IPS DF 6.9 (cell line): ENCODE measurements at regions not wholly inside any gene's neighbourhood (a gene's known extent, or its start where the extent isn't known, plus 50 kb on each side); places are given as distances from the start of the nearest gene placed in this dataset.

Experiments used
- DNase-seq: peaks from one replicate; pipeline ENCODE4 v3.0.0-alpha.2; 2013; ENCODE audit warnings: low read depth, low spot score
- H3K27ac ChIP-seq: one replicate; pipeline ENCODE4 v1.5.1; 2013; ENCODE audit warnings: low read length, control low read depth
- H3K27me3 ChIP-seq: 2 replicates; pipeline ENCODE4 v1.6.1; 2013; ENCODE audit warnings: mild to moderate bottlenecking, low read length; ENCODE audit not compliant: control insufficient read depth, insufficient read depth
- H3K36me3 ChIP-seq: 2 replicates; pipeline ENCODE4 v1.6.1; 2013; ENCODE audit warnings: low read length; ENCODE audit not compliant: control insufficient read depth, insufficient read depth
- H3K4me1 ChIP-seq: 2 replicates; pipeline ENCODE4 v1.6.1; 2013; ENCODE audit warnings: low read length; ENCODE audit not compliant: control insufficient read depth, insufficient read depth
- H3K4me3 ChIP-seq: 2 replicates; pipeline ENCODE4 v1.5.1; 2013; ENCODE audit warnings: mild to moderate bottlenecking, low read length
- H3K9me3 ChIP-seq: 2 replicates; pipeline ENCODE4 v1.6.1; 2013; ENCODE audit warnings: low read length, inconsistent platforms; ENCODE audit not compliant: control insufficient read depth, insufficient read depth
- WGBS: extraction: QIAGEN DNeasy Blood & Tissue Kit; methylation state at CpG from one replicate; pipeline ENCODE4 v1.1.7; 2013; ENCODE audit warnings: mixed read lengths, missing lambda C conversion rate; ENCODE audit not compliant: insufficient read length, insufficient coverage; 5-methylcytosine and 5-hydroxymethylcytosine counted together

GRCh38 chr1:228905701-228906101 lies 170.4 kb downstream of the RHOU start:
- no peak overlapping the region for H3K4me3 ChIP-seq
- DNase-seq, result no peak
- H3K36me3 ChIP-seq, result no peaks in the 10 kb centered on the region
- H3K27ac ChIP-seq, result no peak overlapping the region
- no peaks in the 10 kb centered on the region for H3K27me3 ChIP-seq
- WGBS, result no CpG with 5 or more reads among the region's 2 CpGs
- no peaks in the 10 kb centered on the region for H3K4me1 ChIP-seq
- H3K9me3 ChIP-seq, result no peaks in the 10 kb centered on the region

GRCh38 chr1:228906223-228906860 lies 171.1 kb downstream of the RHOU start:
- Histone ChIP-seq H3K27ac (no peak overlapping the region), H3K4me3 (no peak overlapping the region), H3K9me3 (no peaks in the 10 kb centered on the region), H3K27me3 (no peaks in the 10 kb centered on the region), H3K4me1 (peaks cover 1% of the 10 kb centered on the region; the same call in 1 of the 2 replicates), H3K36me3 (no peaks in the 10 kb centered on the region)
- no CpG with 5 or more reads among the region's 10 CpGs for WGBS
- DNase-seq, result no peak

GRCh38 chr1:228911225-228912210 lies 176.2 kb downstream of the RHOU start:
- no peak for DNase-seq
- Histone ChIP-seq H3K4me1 (peaks cover 1% of the 10 kb centered on the region; the same call in 1 of the 2 replicates), H3K27ac (no peak overlapping the region), H3K27me3 (no peaks in the 10 kb centered on the region), H3K4me3 (no peak overlapping the region), H3K36me3 (no peaks in the 10 kb centered on the region), H3K9me3 (no peaks in the 10 kb centered on the region)
- no CpG with 5 or more reads among the region's 14 CpGs for WGBS

- no peaks in the 10 kb centered on the region for H3K27me3 ChIP-seq
- DNase-seq, result no peak
- no peak overlapping the region for H3K4me3 ChIP-seq
- H3K9me3 ChIP-seq, result no peaks in the 10 kb centered on the region
- no peak overlapping the region for H3K27ac ChIP-seq
- peaks cover 1% of the 10 kb centered on the region; the same call in 1 of the 2 replicates for H3K4me1 ChIP-seq
- H3K36me3 ChIP-seq, result no peaks in the 10 kb centered on the region
- no CpG with 5 or more reads among the region's 8 CpGs for WGBS
These were observed 178.5 kb downstream of the RHOU start for GRCh38 chr1:228913626-228914414.

- peaks cover 1% of the 10 kb centered on the region; the same call in 1 of the 2 replicates for H3K4me1 ChIP-seq
- H3K27ac ChIP-seq, result no peak overlapping the region
- no peaks in the 10 kb centered on the region for H3K27me3 ChIP-seq
- H3K4me3 ChIP-seq, result no peak overlapping the region
- no peaks in the 10 kb centered on the region for H3K9me3 ChIP-seq
- no CpG with 5 or more reads among the region's 1 CpG for WGBS
- no peak for DNase-seq
- H3K36me3 ChIP-seq, result no peaks in the 10 kb centered on the region
These were observed 179.4 kb downstream of the RHOU start for GRCh38 chr1:228914700-228915099.

- no peaks in the 10 kb centered on the region for H3K9me3 ChIP-seq
- H3K4me3 ChIP-seq, result no peak overlapping the region
- no CpG with 5 or more reads among the region's 9 CpGs for WGBS
- no peaks in the 10 kb centered on the region for H3K4me1 ChIP-seq
- H3K27me3 ChIP-seq, result no peaks in the 10 kb centered on the region
- no peak for DNase-seq
- no peaks in the 10 kb centered on the region for H3K36me3 ChIP-seq
- no peak overlapping the region for H3K27ac ChIP-seq
These were observed 182.1 kb downstream of the RHOU start for GRCh38 chr1:228917342-228917741.

- H3K27ac ChIP-seq, result no peak overlapping the region
- no peak for DNase-seq
- H3K4me3 ChIP-seq, result no peak overlapping the region
- no peaks in the 10 kb centered on the region for H3K27me3 ChIP-seq
- H3K4me1 ChIP-seq, result no peaks in the 10 kb centered on the region
- H3K36me3 ChIP-seq, result no peaks in the 10 kb centered on the region
- WGBS, result no CpG with 5 or more reads among the region's 2 CpGs
- no peaks in the 10 kb centered on the region for H3K9me3 ChIP-seq
These were observed 182.5 kb downstream of the RHOU start for GRCh38 chr1:228917755-228918154.

GRCh38 chr1:228918335-228918734 lies 183.1 kb downstream of the RHOU start:
- H3K4me1 ChIP-seq, result no peaks in the 10 kb centered on the region
- H3K36me3 ChIP-seq, result no peaks in the 10 kb centered on the region
- no peaks in the 10 kb centered on the region for H3K9me3 ChIP-seq
- no CpG with 5 or more reads among the region's 4 CpGs for WGBS
- H3K4me3 ChIP-seq, result no peak overlapping the region
- no peaks in the 10 kb centered on the region for H3K27me3 ChIP-seq
- no peak overlapping the region for H3K27ac ChIP-seq
- DNase-seq, result no peak

- H3K27me3 ChIP-seq, result no peaks in the 10 kb centered on the region
- no peaks in the 10 kb centered on the region for H3K36me3 ChIP-seq
- no peaks in the 10 kb centered on the region for H3K9me3 ChIP-seq
- DNase-seq, result no peak
- WGBS, result no CpG with 5 or more reads among the region's 1 CpG
- H3K4me1 ChIP-seq, result no peaks in the 10 kb centered on the region
- H3K4me3 ChIP-seq, result no peak overlapping the region
- no peak overlapping the region for H3K27ac ChIP-seq
These were observed 184.6 kb downstream of the RHOU start for GRCh38 chr1:228919914-228920313.

GRCh38 chr1:228920831-228921230 lies 185.6 kb downstream of the RHOU start:
- H3K27ac ChIP-seq, result no peak overlapping the region
- no CpG with 5 or more reads among the region's 4 CpGs for WGBS
- H3K9me3 ChIP-seq, result no peaks in the 10 kb centered on the region
- H3K27me3 ChIP-seq, result no peaks in the 10 kb centered on the region
- no peaks in the 10 kb centered on the region for H3K36me3 ChIP-seq
- H3K4me3 ChIP-seq, result no peak overlapping the region
- DNase-seq, result no peak
- no peaks in the 10 kb centered on the region for H3K4me1 ChIP-seq
